C4-2B (cell line): ENCODE measurements at regions not wholly inside any gene's neighbourhood (a gene's known extent, or its start where the extent isn't known, plus 50 kb on each side); places are given as distances from the start of the nearest gene placed in this dataset.

ENCODE experiments used
- ZFX ChIP-seq: fragments of 450-650 bp; IDR thresholded peaks from 2 replicates; pipeline ENCODE4 v1.6.1; 2017
- TF ChIP-seq, protein P1 (sequence below): fragments of 450-650 bp; conservative IDR thresholded peaks from 2 replicates; pipeline ENCODE4 v1.5.1; 2017; ENCODE audit warnings: mild to moderate bottlenecking

DNA sequence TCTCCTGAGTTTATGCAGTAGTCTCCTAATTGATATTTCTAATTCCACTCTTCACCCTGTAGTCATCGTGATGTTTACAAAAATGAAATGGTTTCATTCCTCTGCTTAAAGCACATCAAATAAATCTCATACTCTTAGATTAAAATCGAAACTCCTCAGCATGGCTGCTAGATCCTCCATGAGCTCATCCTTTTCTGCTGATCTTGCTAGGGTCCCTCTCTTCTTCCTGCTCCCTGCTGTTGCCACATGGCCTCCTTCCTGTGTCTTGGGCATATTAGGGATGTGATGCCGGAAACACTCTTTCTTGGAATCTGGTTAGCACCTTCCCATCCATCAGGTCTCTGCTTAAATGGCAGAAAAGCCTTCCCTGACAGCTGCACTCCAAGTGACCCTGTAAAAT lies 59.5 kb upstream of the MEGF10 start:
- TF ChIP-seq, protein P1, sequence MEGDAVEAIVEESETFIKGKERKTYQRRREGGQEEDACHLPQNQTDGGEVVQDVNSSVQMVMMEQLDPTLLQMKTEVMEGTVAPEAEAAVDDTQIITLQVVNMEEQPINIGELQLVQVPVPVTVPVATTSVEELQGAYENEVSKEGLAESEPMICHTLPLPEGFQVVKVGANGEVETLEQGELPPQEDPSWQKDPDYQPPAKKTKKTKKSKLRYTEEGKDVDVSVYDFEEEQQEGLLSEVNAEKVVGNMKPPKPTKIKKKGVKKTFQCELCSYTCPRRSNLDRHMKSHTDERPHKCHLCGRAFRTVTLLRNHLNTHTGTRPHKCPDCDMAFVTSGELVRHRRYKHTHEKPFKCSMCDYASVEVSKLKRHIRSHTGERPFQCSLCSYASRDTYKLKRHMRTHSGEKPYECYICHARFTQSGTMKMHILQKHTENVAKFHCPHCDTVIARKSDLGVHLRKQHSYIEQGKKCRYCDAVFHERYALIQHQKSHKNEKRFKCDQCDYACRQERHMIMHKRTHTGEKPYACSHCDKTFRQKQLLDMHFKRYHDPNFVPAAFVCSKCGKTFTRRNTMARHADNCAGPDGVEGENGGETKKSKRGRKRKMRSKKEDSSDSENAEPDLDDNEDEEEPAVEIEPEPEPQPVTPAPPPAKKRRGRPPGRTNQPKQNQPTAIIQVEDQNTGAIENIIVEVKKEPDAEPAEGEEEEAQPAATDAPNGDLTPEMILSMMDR, result no peak
- no peak for TF ChIP-seq ZFX
